HG03575 (cell line): ENCODE measurements at regions not wholly inside any gene's neighbourhood (a gene's known extent, or its start where the extent isn't known, plus 50 kb on each side); places are given as distances from the start of the nearest gene placed in this dataset.
"Not testable (repeated sequence)": the region's sequence is repeated elsewhere in the genome, so short reads cannot be mapped to it uniquely, and the experiment has no call there.

Source experiments
- ATAC-seq: cut with Tn5 transposase; IDR thresholded peaks from one replicate; pipeline ENCODE4 v1.9.1; 2021; ENCODE audit not compliant: unreplicated experiment, insufficient number of reproducible peaks, low FRiP score; ENCODE audit errors: extremely low read depth

DNA sequence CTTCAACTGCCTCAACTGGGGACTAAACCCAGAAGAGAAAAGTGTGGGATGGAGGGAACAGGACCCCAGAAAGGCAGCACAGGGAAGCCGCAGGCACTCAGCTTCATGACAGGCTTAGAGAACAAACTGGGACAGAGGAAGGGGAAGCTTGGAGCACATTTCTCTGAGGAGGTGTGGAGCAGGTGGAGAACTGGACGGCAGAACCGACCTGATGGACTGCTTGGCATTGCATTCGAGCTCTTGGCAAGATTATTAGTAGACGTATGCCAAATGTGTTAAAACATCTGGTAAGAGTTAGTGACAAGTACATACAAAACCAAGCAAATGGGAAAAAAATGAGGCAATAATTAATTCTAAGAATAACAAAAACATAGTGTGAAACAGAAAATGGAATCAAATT lies 335.7 kb downstream of the SFMBT2 start:
- ATAC-seq: no peak

DNA sequence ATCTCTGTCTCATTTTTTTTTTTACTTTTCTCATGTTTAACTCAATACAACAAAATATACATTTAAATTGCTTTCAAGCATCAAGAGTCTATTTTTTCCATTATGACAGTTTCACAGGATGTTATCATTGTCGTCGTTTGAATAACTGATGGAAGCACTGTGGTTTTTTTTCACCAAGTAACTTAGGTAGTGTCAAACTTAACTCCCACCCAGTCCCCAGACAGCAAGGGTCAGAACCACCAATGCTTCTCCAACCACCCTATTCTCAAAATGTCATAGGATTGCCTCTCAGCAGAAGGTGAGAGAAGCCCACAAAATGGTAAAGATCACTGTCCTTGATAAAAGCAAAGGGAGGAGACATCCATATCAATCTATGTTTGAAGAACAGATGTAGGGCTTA lies 339.4 kb downstream of the SFMBT2 start:
- no peak for ATAC-seq

DNA sequence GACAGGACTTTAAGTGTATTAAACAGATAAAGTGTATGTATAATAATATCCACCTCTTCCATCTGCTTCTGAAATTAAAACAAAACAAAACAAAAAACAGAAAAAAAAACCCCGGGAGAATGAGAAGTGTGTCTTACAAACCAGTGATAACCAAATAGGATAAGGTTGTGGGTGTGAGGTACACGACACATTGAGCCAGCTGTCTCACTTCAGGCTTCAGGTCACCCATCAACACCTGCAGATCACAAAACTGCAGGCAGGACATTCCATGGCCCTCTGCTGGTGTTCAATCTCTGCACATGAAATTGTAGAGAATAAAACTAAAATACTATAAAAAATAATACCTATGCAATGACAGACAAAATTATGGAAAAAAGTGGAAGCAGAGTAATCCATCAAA lies 339.9 kb downstream of the SFMBT2 start:
- no peak for ATAC-seq

DNA sequence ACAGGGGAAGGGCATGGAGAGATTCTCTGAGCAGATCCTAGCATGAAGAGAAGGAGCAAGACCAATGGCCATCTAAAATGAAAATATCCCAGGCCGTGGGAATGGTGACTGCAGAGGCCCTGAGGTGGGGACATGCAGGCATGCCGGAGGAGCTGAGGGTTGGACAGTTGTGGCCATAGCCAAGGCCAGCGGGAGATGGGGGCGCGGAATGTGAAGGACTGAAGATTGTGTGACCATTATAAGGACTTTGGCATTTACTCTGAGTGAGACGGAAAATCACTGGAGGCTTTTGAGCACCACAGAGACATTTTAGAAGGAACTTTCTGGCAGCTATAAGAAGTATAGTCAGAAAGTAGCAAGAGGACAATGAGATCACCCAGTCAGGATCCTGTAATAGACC lies 341.1 kb downstream of the SFMBT2 start:
- no peak for ATAC-seq

DNA sequence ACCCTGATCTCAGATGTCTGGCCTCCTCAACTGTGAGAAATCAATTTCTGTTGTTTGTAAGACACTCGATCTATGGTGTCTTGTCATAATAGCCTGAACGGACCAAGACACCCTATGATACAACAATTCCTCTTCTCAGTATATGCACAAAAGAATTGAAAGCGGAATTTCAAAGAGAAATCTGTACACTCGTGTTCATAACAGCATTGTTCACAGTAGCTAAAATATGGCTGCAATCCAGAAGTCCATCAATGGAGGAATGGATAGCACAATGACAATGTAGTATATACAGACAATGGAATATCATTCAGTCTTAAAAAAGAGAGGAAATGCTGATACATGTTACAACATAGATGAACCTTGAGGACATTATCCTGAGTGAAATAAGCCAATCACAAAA lies 354.6 kb downstream of the SFMBT2 start:
- no peak for ATAC-seq

DNA sequence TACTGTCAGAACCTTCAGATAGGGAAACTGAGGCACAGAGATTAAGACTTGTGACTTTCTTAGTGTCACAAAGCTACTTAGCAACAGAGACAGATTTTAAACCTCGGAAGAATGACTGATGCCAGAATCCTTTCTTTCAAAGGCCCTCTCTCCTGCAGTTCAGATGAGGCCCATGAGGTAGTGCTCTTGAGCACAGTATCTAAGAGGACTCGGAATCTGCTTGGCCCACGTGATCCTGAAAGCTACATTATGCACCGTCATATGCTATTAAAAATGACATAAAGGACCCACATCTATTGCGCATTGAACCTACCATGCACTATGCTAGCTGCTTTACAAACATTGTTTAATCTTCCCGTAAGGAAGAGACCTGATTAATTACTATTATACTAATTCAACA lies 355.9 kb downstream of the SFMBT2 start:
- no peak for ATAC-seq

DNA sequence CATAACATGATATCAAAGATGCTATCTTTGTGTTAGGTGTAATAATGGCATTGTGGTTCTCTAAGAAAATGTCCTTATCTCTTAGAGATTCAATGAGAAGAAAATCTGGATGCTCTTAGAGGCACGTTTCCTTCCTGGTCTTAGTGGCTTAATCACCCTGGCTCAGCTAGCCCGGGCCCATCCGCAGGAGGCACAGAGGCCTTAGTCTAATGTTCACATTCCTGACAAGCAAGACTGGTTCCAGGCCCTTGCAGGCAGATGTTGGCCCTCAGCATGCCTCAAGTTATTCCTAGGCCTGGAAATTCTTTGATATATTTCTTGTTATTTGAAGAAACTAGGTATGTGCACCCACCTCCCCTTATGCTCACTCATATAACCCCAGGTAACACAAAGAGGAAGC lies 357.6 kb downstream of the SFMBT2 start:
- ATAC-seq: no peak

DNA sequence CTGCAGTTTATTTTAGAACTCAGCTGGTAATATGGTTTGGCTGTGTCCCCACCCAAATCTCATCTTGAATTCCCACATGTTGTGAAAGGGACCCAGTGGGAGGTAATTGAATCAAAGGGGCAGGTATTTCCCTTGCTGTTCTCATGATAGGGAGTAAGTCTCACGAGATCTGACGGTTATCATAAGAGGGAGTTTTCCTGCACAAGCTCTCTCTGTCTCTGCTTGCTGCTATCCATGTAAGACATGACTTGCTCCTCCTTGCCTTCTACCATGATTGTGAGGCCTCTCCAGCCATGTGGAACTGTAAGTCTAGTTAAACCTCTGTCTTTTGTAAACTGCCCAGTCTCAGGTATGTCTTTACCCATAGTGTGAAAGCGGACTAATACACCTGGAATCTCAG lies 360.8 kb downstream of the SFMBT2 start:
- ATAC-seq: not testable (repeated sequence)

DNA sequence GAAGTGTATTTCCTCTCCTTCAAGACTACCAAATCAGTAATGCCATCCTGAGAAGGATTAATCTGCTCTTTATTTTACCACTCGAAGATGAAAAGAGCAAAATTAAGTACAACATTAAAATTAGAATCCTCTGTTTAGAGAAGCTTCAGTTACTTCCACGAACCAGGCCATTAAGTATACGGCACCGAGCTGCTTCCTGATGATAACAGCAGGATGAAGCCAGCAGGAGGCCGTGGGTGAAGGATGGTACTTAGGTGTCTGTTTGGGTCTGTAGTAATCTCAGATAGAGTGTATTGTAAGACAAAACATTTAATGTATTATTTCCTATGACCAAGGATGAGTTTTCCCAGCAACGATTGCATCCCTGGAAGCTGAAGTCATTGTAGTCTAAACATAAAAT lies 362.8 kb downstream of the SFMBT2 start:
- no peak for ATAC-seq

DNA sequence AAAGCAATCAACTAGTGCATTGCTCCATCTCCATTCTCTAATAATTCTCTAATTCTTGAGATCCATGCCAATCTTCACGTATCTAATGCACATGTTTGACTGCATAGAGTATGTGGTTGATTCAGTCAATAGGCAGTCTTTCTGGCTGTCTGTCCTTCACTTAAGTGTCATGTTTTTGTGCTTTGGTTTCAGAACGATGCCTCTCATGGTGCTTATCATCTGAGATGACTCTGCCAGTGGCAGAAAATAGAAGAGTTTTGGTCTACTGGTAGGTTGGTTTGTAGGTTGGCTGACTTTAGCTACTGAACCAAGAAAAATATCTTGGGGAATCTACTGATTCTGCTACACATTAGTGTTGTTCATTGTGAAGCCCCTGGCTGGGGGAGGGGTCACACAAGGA lies 364.2 kb downstream of the SFMBT2 start:
- ATAC-seq: no peak

DNA sequence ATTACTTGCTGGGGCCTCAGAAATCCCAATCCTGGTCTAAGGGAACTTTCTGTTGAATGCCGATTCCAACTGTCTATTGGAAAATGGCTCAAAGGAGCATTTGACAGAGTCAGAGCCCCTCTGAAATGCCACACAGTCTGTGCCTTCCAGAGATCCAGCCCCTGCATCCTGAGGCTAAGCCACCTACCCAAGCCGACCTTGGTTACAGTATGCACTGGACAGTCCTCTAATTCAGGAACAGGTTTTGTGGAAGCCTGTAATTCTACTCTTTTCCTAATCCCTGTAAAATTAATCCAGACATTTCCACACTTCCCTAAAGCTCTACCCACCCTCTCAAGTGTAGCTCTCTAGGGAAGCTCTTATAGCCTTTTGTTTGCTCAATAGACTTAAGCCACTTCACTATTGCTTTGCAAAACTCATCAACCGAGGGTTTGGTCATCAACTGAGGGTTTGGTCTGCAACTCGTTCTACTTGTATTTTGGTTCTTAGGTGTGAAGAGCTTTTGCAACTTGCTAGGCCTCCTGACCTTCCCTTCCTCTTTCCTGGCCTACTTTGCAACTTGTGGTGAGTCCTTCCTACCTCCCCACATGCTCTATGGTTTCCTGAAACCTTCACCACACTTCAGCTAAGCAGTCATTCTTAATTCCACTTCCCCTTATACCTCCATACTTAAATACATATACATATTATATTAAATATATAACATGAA lies 364.8 kb downstream of the SFMBT2 start:
- peak; percentile 60 for ATAC-seq

DNA sequence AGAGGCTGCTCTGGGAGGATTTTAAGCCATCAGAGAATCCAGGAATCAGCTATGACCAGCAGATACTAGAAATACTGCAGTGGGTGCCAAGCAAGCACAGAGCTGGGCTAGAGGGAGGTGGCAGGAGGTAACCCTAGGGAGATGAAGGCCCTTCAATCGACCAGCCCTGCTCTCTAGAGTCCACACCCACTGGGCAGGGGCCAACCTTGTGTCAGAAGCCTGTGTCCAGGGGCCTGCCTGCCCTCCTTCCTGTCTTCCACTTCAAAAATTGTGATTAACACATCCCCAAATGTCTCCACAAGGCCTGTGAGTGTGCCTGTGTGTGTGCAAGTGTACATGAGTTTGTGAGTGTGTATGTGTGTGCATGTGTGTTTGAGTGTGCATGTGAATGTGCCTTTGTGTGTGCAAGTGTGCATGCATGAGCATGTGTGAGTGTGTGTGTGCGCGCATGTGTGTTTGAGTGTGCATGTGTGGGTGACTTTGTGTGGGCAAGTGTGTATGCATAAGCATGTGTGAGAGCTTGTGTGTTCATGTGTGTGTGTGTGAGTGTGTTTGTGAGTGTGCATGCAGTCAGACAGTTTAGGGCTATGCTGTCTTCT lies 367.7 kb downstream of the SFMBT2 start:
- no peak for ATAC-seq

DNA sequence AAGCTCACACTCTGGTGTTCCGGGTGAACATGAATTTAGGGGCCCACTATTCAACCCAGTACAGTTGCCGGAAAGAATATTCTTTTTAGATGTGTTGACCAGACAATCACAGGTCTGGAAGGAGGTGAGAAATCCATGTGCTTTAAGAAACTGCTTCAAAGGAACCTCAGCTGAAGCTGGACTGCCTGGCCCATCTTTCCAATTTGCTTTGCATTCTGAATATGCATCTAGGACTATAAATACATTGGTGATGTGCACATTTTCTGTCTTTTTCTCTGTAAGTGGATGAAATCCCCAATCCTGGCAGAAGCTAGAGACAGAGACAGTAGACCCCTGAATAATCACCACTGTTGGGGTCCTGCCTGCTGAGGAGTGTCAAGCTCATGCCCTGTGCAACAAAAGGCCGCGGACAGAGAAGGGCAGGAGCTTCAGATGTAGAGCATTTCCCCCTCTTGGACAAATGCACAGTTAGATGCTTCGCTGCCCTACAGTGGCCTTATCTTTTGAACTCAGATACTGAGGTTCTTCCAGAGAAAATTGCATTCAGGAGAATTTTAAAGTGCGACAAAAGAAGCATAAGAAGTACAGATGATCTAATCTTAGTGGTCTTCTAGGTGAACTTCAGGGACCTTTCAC lies 368.3 kb downstream of the SFMBT2 start:
- ATAC-seq: no peak

DNA sequence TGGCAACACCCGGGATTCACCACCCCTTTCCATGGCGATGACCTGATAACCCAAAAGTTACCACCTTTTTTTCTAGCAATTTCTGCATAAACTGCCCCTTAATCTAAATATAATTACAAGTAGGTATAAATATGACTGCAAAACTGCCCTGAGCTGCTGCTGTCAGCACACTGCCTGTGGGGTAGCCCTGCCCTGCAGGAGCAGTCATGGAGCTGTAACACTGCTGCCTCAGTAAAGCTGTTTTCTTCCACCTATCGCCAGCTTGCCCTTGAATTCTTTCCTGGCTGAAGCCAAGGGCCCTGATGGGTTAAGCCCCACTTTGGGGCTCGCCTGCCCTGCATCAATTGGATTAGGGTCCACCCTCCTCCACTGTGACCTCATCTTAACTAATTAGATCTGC lies 368.8 kb downstream of the SFMBT2 start:
- ATAC-seq: no peak

DNA sequence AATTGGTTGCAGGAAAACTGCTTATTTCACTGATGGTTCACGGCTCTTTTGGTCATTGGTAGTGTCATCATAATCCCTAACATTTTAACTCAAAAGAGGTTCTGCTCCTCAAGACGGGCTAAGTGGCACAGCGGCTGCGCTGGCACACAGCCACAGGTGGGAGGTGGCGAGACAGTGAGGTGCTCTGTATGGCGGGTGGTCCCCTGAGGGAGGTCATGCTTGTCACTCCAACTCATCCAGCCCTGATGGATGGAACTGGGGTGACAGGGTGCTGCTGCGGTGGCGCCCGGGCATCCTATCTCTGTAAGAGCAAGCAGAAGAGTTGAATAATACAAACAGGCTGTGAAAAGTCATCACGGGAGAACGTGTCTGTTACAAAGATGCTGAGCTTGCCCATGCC lies 370.2 kb downstream of the SFMBT2 start:
- no peak for ATAC-seq

DNA sequence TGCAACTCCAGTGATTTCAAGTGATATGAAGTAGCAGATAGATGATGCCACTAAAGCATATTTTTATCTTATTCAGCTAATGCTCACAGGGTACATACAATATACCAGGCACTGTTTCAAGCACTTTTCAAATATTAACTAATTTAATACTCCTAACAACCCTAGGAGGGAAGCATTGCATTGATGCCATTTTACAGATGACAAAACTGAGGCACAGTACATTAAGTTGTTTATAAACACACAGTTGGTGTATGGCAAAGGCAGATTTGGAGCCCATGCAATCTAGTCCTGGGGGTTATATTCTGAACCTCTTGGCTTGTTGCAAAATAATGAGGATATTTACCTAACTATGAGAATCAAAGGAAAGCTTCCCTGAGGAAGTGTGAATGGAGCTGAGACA lies 371.0 kb downstream of the SFMBT2 start:
- ATAC-seq: no peak

DNA sequence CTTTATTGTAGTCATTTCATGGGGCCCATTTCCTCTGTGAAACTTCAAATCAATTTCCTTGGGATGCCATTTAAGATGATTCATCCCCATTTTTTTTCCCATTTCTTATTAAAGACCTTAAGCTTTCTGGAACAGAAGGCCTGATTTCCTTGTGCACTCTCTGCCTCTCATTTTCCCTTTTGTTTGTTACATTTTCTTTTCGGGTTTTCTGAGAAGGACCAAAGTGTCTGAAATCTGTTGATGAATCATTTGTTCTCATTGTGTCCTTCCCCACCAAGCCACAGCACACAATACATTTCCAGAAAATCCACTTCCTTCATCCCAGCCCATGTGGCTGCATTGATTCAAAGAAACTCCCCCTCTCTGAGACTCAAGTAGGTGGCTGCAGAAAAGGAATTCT lies 372.4 kb downstream of the SFMBT2 start:
- no peak for ATAC-seq

DNA sequence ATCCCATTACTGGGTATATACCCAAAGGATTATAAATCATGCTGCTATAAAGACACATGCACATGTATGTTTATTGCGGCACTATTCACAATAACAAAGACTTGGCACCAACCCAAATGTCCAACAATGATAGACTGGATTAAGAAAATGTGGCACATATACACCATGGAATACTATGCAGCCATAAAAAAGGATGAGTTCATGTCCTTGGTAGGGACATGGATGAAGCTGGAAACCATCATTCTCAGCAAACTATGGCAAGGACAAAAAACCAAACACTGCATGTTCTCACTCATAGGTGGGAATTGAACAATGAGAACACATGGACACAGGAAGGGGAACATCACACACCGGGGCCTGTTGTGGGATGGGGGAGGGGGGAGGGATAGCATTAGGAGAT lies 373.4 kb downstream of the SFMBT2 start:
- not testable (repeated sequence) for ATAC-seq

DNA sequence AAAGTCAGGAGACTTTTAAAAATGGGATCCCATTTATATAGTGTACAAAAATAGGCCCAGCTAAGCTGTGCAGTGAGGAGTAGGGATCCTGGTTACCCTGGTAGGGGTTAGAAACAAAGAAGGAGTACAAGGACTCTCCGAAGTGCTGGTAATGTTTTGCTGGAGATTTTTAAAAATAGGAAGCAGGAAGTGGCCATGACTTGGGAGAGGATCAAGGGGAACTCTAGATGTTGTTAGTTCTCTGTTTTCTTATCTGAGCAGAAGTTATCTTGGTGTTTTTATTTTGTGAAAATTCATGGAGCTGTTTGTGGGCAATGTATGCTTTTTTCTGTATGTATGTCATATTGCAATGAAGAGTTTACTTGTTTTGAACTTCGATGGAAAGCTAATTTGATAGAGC lies 373.9 kb downstream of the SFMBT2 start:
- ATAC-seq: no peak

DNA sequence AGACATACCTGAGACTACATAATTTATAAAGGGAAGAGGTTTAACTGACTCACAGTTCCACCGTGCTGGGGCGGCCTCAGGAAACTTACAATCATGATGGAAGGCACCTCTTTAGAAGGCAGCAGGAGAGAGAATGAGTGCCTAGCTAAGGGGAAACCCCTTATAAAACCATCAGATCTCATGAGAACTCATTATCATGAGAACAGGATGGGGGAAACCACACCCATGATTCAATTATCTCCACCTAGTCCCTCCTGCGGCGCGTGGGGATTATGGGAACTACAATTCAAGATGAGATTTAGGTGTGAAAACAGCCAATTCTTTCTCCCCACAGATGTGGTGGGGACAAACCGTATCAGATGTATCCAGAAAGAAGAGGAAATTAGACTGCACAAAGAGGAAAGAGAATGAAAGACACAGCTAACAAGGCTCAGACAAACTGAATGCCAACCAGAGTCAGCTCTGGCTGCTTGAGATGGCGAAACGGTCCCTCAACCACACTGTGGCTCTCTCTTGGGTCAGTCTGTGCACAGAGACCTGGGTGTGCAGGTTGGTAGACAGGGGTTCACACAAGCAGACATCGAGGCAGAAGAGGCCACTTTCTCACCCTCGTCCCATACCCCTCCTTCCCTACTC lies 375.6 kb downstream of the SFMBT2 start:
- ATAC-seq: no peak
